Endodermal cell (in vitro differentiated cells): ENCODE measurements at regions not wholly inside any gene's neighbourhood (a gene's known extent, or its start where the extent isn't known, plus 50 kb on each side); places are given as distances from the start of the nearest gene placed in this dataset.

Experiments
- DNase-seq: peaks from one replicate; pipeline ENCODE4 v3.0.0-alpha.2; 2017
- H3K27ac ChIP-seq: 2 replicates; pipeline ENCODE4 v1.5.1; 2013; ENCODE audit warnings: mild to moderate bottlenecking, low read depth, low read length, moderate library complexity
- H3K27me3 ChIP-seq: 2 replicates; pipeline ENCODE4 v1.6.1; 2013; ENCODE audit warnings: mild to moderate bottlenecking, low read length, moderate library complexity; ENCODE audit not compliant: insufficient read depth, control insufficient read depth, poor library complexity, severe bottlenecking
- H3K36me3 ChIP-seq: 2 replicates; pipeline ENCODE4 v1.7.0; 2013; ENCODE audit warnings: mild to moderate bottlenecking, low read length, moderate library complexity; ENCODE audit not compliant: control insufficient read depth, insufficient read depth
- H3K4me1 ChIP-seq: one replicate; pipeline ENCODE4 v1.7.0; 2013; ENCODE audit warnings: low read length; ENCODE audit not compliant: control insufficient read depth, insufficient read depth
- H3K4me3 ChIP-seq: 2 replicates; pipeline ENCODE4 v1.5.1; 2013; ENCODE audit warnings: mild to moderate bottlenecking, low read length, moderate library complexity
- H3K9ac ChIP-seq: 2 replicates; pipeline ENCODE4 v1.6.1; 2013; ENCODE audit warnings: mild to moderate bottlenecking, low read length, moderate library complexity; ENCODE audit not compliant: poor library complexity, severe bottlenecking; ENCODE audit errors: extremely low read depth
- H3K9me3 ChIP-seq: 2 replicates; pipeline ENCODE4 v1.6.1; 2013; ENCODE audit warnings: mild to moderate bottlenecking, low read length, moderate library complexity; ENCODE audit not compliant: control insufficient read depth
- H3K27ac Mint-ChIP-seq: 2 replicates; pipeline ENCODE4 v1.8.0; 2020; ENCODE audit warnings: mixed read lengths
- H3K27me3 Mint-ChIP-seq: 2 replicates; pipeline ENCODE4 v1.8.0; 2021; ENCODE audit warnings: mild to moderate bottlenecking, mixed read lengths; ENCODE audit not compliant: insufficient read depth
- H3K36me3 Mint-ChIP-seq: 2 replicates; pipeline ENCODE4 v1.8.0; 2020; ENCODE audit warnings: low read depth, mixed read lengths
- H3K4me1 Mint-ChIP-seq: 2 replicates; pipeline ENCODE4 v1.8.0; 2020; ENCODE audit warnings: mixed read lengths
- H3K4me3 Mint-ChIP-seq: 2 replicates; pipeline ENCODE4 v1.8.0; 2020; ENCODE audit warnings: mild to moderate bottlenecking, moderate library complexity, mixed read lengths
- H3K9me3 Mint-ChIP-seq: 2 replicates; pipeline ENCODE4 v1.8.0; 2020; ENCODE audit warnings: mild to moderate bottlenecking, mixed read lengths
- CTCF ChIP-seq: fragments of 200-600 bp; sonication (generic); conservative IDR thresholded peaks from 2 replicates; pipeline ENCODE4 v1.5.0; 2021; ENCODE audit warnings: antibody characterized with exemption, mild to moderate bottlenecking
- WGBS, 2 experiments: methylation state at CpG; one replicate each; pipeline versions ENCODE4 v1.1.5 to v1.1.7; 2013; ENCODE audit warnings: missing lambda C conversion rate in 2 of 2, mixed read lengths in 1 of 2; ENCODE audit not compliant: insufficient coverage in 1 of 2, insufficient read length in 1 of 2; 5-methylcytosine and 5-hydroxymethylcytosine counted together

- Histone ChIP-seq H3K4me3 (no peak overlapping the region), H3K9ac (no peak overlapping the region), H3K4me1 (no peaks in the 10 kb centered on the region), H3K27ac (no peak overlapping the region), H3K9me3 (no peaks in the 10 kb centered on the region), H3K27me3 (no peaks in the 10 kb centered on the region), H3K36me3 (no peaks in the 10 kb centered on the region)
- WGBS, 2 experiments: 92 to 93% methylated on average over 11 to 17 of the region's 17 CpGs
- H3K36me3 Mint-ChIP-seq: no peaks in the 10 kb centered on the region
- H3K4me3 Mint-ChIP-seq: no peak overlapping the region
- no peaks in the 10 kb centered on the region for H3K4me1 Mint-ChIP-seq
- H3K9me3 Mint-ChIP-seq: no peaks in the 10 kb centered on the region
- H3K27ac Mint-ChIP-seq: no peak overlapping the region
- DNase-seq: no peak
- no peak for TF ChIP-seq CTCF
- H3K27me3 Mint-ChIP-seq: no peaks in the 10 kb centered on the region
Measured at GRCh38 chr9:86838519-86839497, 108.5 kb downstream of the GAS1 start.

- Mint-ChIP-seq H3K27me3 (no peaks in the 10 kb centered on the region), H3K9me3 (no peaks in the 10 kb centered on the region), H3K27ac (no peak overlapping the region), H3K36me3 (no peaks in the 10 kb centered on the region), H3K4me1 (no peaks in the 10 kb centered on the region), H3K4me3 (no peak overlapping the region)
- 88 to 100% methylated on average over 1 to 4 of the region's 4 CpGs for WGBS, 2 experiments
- Histone ChIP-seq H3K27me3 (no peaks in the 10 kb centered on the region), H3K9ac (no peak overlapping the region), H3K9me3 (no peaks in the 10 kb centered on the region), H3K4me1 (no peaks in the 10 kb centered on the region), H3K27ac (no peak overlapping the region), H3K36me3 (no peaks in the 10 kb centered on the region), H3K4me3 (no peak overlapping the region)
- DNase-seq: no peak
- TF ChIP-seq CTCF: no peak
Measured at GRCh38 chr9:86837345-86837744, 110.0 kb downstream of the GAS1 start.

GRCh38 chr9:86836797-86837196, 110.5 kb downstream of the GAS1 start:
- no peaks in the 10 kb centered on the region for H3K36me3 Mint-ChIP-seq
- WGBS, 2 experiments: 87 to 98% methylated on average over 5 of the region's 5 CpGs
- Histone ChIP-seq H3K9ac (no peak overlapping the region), H3K4me1 (no peaks in the 10 kb centered on the region), H3K27me3 (no peaks in the 10 kb centered on the region), H3K4me3 (no peak overlapping the region), H3K36me3 (no peaks in the 10 kb centered on the region), H3K9me3 (no peaks in the 10 kb centered on the region), H3K27ac (no peak overlapping the region)
- H3K4me1 Mint-ChIP-seq: no peaks in the 10 kb centered on the region
- DNase-seq: no peak
- H3K27ac Mint-ChIP-seq: no peak overlapping the region
- no peaks in the 10 kb centered on the region for H3K27me3 Mint-ChIP-seq
- TF ChIP-seq CTCF: no peak
- no peaks in the 10 kb centered on the region for H3K9me3 Mint-ChIP-seq
- H3K4me3 Mint-ChIP-seq: no peak overlapping the region
